SK-N-MC (cell line): ENCODE measurements at regions not wholly inside any gene's neighbourhood (a gene's known extent, or its start where the extent isn't known, plus 50 kb on each side); places are given as distances from the start of the nearest gene placed in this dataset.

Experiments
- DNase-seq: peaks from one replicate; pipeline ENCODE4 v3.0.0-alpha.2; 2011; ENCODE audit warnings: low read depth, low spot score
- H3K27ac ChIP-seq: fragments of 200-600 bp; sonication (generic); 2 replicates; pipeline ENCODE4 v1.5.1; 2016; ENCODE audit warnings: mixed run types
- H3K36me3 ChIP-seq: fragments of 200-600 bp; sonication (generic); 2 replicates; pipeline ENCODE4 v1.6.1; 2017; ENCODE audit warnings: antibody characterized with exemption, low read length, mixed read lengths; ENCODE audit not compliant: insufficient read depth
- H3K4me3 ChIP-seq: fragments of 200-600 bp; sonication (generic); 2 replicates; pipeline ENCODE4 v1.5.1; 2016
- H3K9ac ChIP-seq: fragments of 200-600 bp; sonication (generic); 2 replicates; pipeline ENCODE4 v1.8.0; 2017; ENCODE audit warnings: mixed run types, mixed read lengths; ENCODE audit not compliant: insufficient read length
- H3K9me3 ChIP-seq: fragments of 200-600 bp; sonication (generic); 2 replicates; pipeline ENCODE4 v1.6.1; 2017; ENCODE audit warnings: low read depth, mild to moderate bottlenecking, antibody characterized with exemption, low read length, moderate library complexity, mixed read lengths
- EZH2 ChIP-seq: fragments of 200-600 bp; sonication (generic); IDR thresholded peaks from one replicate; pipeline ENCODE4 v1.6.1; 2017; ENCODE audit warnings: antibody characterized with exemption
- FOXP2 ChIP-seq: optimal IDR thresholded peaks from 2 replicates; pipeline ENCODE3; 2011; ENCODE audit warnings: mild to moderate bottlenecking, moderate library complexity; ENCODE audit not compliant: insufficient read depth; ENCODE audit errors: extremely low read length, control extremely low read depth
- POLR2AphosphoS5 ChIP-seq: IDR thresholded peaks from 2 replicates; pipeline ENCODE4 v1.6.1; 2012; ENCODE audit warnings: mild to moderate bottlenecking, low read depth, low read length, borderline replicate concordance

GRCh38 chr6:134537146-134537555, 219.2 kb upstream of the SGK1 start:
- H3K9me3 ChIP-seq = no peaks in the 10 kb centered on the region
- H3K4me3 ChIP-seq = no peak overlapping the region
- H3K36me3 ChIP-seq = no peaks in the 10 kb centered on the region
- no peak overlapping the region for H3K9ac ChIP-seq
- no peak for DNase-seq
- TF ChIP-seq EZH2 (no peak), FOXP2 (no peak), POLR2AphosphoS5 (no peak)
- H3K27ac ChIP-seq = no peak overlapping the region

- DNase-seq = no peak
- Histone ChIP-seq H3K36me3 (no peaks in the 10 kb centered on the region), H3K9ac (no peak overlapping the region), H3K9me3 (no peaks in the 10 kb centered on the region), H3K27ac (no peak overlapping the region), H3K4me3 (no peak overlapping the region)
- TF ChIP-seq EZH2 = no peak
- TF ChIP-seq FOXP2 = no peak
- no peak for TF ChIP-seq POLR2AphosphoS5
Observed at GRCh38 chr6:134535831-134536230, 217.9 kb upstream of the SGK1 start.

GRCh38 chr6:134534708-134535149, 216.8 kb upstream of the SGK1 start:
- Histone ChIP-seq H3K27ac (no peak overlapping the region), H3K36me3 (no peaks in the 10 kb centered on the region), H3K4me3 (no peak overlapping the region), H3K9me3 (no peaks in the 10 kb centered on the region), H3K9ac (no peak overlapping the region)
- DNase-seq = no peak
- TF ChIP-seq POLR2AphosphoS5 (no peak), EZH2 (no peak), FOXP2 (no peak)

- no peaks in the 10 kb centered on the region for H3K9me3 ChIP-seq
- H3K9ac ChIP-seq = no peak overlapping the region
- TF ChIP-seq FOXP2 (no peak), POLR2AphosphoS5 (no peak), EZH2 (no peak)
- no peak overlapping the region for H3K4me3 ChIP-seq
- no peak overlapping the region for H3K27ac ChIP-seq
- no peaks in the 10 kb centered on the region for H3K36me3 ChIP-seq
- DNase-seq = no peak
Observed at GRCh38 chr6:134533991-134534390, 216.1 kb upstream of the SGK1 start.

GRCh38 chr6:134532694-134533624, 215.0 kb upstream of the SGK1 start:
- TF ChIP-seq POLR2AphosphoS5 (no peak), FOXP2 (no peak), EZH2 (no peak)
- H3K4me3 ChIP-seq = no peak overlapping the region
- H3K9me3 ChIP-seq = no peaks in the 10 kb centered on the region
- no peak overlapping the region for H3K9ac ChIP-seq
- DNase-seq = no peak
- no peaks in the 10 kb centered on the region for H3K36me3 ChIP-seq
- no peak overlapping the region for H3K27ac ChIP-seq

- no peaks in the 10 kb centered on the region for H3K9me3 ChIP-seq
- H3K27ac ChIP-seq = no peak overlapping the region
- H3K4me3 ChIP-seq = no peak overlapping the region
- no peaks in the 10 kb centered on the region for H3K36me3 ChIP-seq
- TF ChIP-seq POLR2AphosphoS5 = no peak
- TF ChIP-seq FOXP2 = no peak
- TF ChIP-seq EZH2 = no peak
- no peak overlapping the region for H3K9ac ChIP-seq
- DNase-seq = no peak
Observed at GRCh38 chr6:134531611-134532010, 213.7 kb upstream of the SGK1 start.

- H3K9ac ChIP-seq = no peak overlapping the region
- H3K36me3 ChIP-seq = no peaks in the 10 kb centered on the region
- DNase-seq = no peak
- H3K27ac ChIP-seq = no peak overlapping the region
- H3K9me3 ChIP-seq = no peaks in the 10 kb centered on the region
- H3K4me3 ChIP-seq = no peak overlapping the region
- no peak for TF ChIP-seq EZH2
- no peak for TF ChIP-seq POLR2AphosphoS5
- TF ChIP-seq FOXP2 = no peak
Observed at GRCh38 chr6:134531188-134531551, 213.3 kb upstream of the SGK1 start.

- Histone ChIP-seq H3K4me3 (no peak overlapping the region), H3K27ac (no peak overlapping the region), H3K9me3 (no peaks in the 10 kb centered on the region), H3K36me3 (no peaks in the 10 kb centered on the region), H3K9ac (no peak overlapping the region)
- no peak for TF ChIP-seq FOXP2
- no peak for TF ChIP-seq POLR2AphosphoS5
- TF ChIP-seq EZH2 = no peak
- DNase-seq = no peak
Observed at GRCh38 chr6:134529921-134530320, 212.0 kb upstream of the SGK1 start.

- no peak overlapping the region for H3K4me3 ChIP-seq
- H3K9ac ChIP-seq = no peak overlapping the region
- TF ChIP-seq EZH2 (no peak), POLR2AphosphoS5 (no peak), FOXP2 (no peak)
- no peak for DNase-seq
- H3K36me3 ChIP-seq = no peaks in the 10 kb centered on the region
- H3K9me3 ChIP-seq = no peaks in the 10 kb centered on the region
- H3K27ac ChIP-seq = no peak overlapping the region
Observed at GRCh38 chr6:134529305-134529704, 211.4 kb upstream of the SGK1 start.
